ENCODE measurements at regions not wholly inside any gene's neighbourhood (a gene's known extent, or its start where the extent isn't known, plus 50 kb on each side); places are given as distances from the start of the nearest gene placed in this dataset.

DNA sequence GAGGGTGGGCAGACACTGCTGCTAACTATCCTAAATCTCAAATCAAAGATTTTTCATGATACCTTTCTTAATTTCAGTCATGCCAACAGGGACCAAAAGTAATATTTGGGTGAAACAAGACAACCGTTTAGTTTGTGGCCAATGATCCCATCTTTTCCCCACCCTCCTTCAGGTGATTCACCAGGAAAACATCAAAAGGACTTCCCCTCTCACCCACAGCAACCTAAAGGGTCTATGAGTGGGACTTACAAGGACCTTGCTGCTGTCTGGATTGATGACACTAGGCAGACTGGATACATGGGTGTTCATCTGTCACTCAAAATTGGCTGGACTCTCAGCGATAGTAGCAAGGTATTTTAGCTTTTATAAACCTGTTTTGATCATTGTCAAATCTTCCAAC, 62.0 kb upstream of the ZC3H12C start:
- no peak for DNase-seq

DNA sequence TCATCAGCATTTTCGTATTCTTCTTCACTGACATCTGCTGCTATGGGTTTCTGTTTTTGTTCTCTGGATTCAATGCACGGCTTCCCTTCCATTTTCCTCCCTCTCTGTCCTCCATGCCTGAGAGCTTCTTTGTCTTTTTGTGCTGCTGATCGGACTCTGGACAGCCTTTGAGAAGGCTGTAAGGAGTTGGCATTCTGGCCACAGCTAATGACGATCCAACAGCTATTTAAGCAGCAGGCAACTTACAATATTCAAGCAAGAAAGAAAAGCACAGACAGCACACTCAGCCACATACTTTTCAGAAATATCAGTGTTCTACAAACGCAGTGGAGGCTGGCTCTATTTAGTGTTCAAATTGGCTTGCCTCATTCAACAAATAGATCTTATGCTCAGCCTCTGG, 60.9 kb upstream of the ZC3H12C start:
- no peak for DNase-seq

DNA sequence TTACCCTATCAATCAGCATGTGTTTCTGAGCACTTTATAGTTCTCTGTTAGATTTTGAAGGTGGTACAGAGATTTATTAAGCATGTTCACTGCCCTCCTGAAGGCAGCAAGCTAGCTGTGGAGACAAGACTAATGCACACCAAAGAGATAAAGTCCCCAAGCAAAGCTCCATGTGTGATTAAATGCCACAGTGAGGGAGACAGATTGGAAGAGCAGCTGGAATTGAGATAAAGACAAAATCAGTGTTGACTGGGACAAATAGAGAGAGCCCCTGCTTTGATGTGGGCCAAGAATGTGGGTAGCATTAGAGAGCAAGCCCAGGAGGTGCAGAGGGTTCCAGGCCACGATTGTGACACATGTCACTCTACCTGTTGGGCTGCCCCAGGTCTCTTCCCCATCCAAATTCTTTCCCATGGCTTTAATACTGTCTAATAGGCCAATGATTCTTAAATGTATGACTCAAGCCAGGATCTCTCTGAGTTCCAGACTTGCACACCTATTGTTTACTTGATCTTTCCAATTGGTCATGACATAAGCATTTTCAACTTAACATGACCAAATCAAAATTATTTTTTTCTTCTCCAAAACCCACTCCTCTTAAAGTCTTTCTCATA, 60.1 kb upstream of the ZC3H12C start:
- no peak for DNase-seq

DNA sequence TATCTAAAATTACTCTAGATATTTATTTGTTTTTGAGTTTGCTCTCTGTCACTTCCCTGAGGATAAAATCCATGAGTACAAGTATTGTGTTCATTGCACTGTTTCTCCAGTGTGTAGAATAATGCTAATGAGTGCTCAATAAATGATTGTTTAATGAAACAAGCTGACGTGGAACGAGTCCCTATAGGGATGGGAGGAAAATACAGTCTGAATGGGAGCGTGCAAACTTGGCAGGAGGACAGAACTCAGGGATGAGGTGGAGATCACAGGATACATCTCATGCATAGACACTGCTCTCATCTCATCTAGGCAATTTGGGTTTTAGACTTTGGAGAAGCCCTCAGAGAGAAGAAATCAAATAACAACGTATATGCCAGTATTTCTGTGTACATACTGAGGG, 58.4 kb upstream of the ZC3H12C start:
- no peak for DNase-seq

DNA sequence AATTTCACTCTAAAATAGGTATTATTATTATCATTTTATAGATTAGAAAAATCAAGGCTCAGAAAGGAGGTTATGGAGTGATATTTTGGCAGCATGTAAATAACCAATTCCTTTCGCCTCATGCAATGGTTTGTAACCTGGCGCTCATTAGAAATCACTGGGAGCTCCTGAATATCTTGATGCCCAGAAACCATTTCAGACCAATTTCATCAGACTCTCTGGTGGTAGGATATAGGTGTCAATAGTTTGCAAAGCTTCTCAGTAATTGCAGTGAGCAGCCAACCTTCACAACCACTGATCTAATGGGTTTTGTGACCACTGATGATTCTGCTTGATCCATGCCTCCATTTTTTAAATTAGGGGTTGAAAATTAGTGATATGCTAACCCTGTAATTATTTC, 57.8 kb upstream of the ZC3H12C start:
- DNase-seq: no peak

DNA sequence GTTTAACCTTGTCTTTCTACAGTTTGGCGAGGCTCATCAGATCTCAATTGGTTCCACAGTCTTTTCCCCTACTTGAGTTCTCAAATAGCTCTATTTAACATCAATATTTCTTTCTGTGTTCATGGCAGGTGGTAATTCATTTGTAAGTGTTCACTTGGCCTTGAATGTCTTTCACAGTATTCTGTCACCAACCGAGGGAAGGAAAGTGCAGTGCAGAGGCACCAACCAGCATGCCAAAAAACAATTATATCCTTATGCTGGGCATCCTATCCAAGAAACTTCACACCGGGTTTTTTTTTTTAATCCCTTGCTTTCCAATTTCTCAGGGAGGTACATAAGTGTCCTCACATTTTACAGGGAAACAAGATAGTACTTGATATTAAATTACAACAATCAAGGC, 55.0 kb upstream of the ZC3H12C start:
- no peak for DNase-seq
